HG03354 (cell line): ENCODE measurements at regions not wholly inside any gene's neighbourhood (a gene's known extent, or its start where the extent isn't known, plus 50 kb on each side); places are given as distances from the start of the nearest gene placed in this dataset.
"Not testable (repeated sequence)": the region's sequence is repeated elsewhere in the genome, so short reads cannot be mapped to it uniquely, and the experiment has no call there.

Experiments used
- ATAC-seq: cut with Tn5 transposase; IDR thresholded peaks from one replicate; pipeline ENCODE4 v1.9.1; 2021; ENCODE audit warnings: mild to moderate bottlenecking; ENCODE audit not compliant: unreplicated experiment, poor library complexity, severe bottlenecking

- no peak for ATAC-seq
These were observed 317.5 kb downstream of the TMX3 start for GRCh38 chr18:68397241-68398035.

GRCh38 chr18:68394705-68395104, 320.2 kb downstream of the TMX3 start:
- no peak for ATAC-seq

- ATAC-seq: no peak
These were observed 323.1 kb downstream of the TMX3 start for GRCh38 chr18:68391801-68392200.

- no peak for ATAC-seq
These were observed 327.7 kb downstream of the TMX3 start for GRCh38 chr18:68387246-68387645.

- not testable (repeated sequence) for ATAC-seq
These were observed 330.9 kb downstream of the TMX3 start for GRCh38 chr18:68383979-68384378.

GRCh38 chr18:68376926-68377325, 338.0 kb downstream of the TMX3 start:
- no peak for ATAC-seq

GRCh38 chr18:68362907-68363306, 352.0 kb downstream of the TMX3 start:
- no peak for ATAC-seq

GRCh38 chr18:68355637-68356036, 359.3 kb downstream of the TMX3 start:
- ATAC-seq: no peak

- ATAC-seq: no peak
These were observed 360.7 kb downstream of the TMX3 start for GRCh38 chr18:68354176-68354575.

GRCh38 chr18:68342039-68342659, 372.8 kb downstream of the TMX3 start:
- ATAC-seq: no peak

- ATAC-seq: no peak
These were observed 374.3 kb downstream of the TMX3 start for GRCh38 chr18:68340606-68341005.

GRCh38 chr18:68330658-68331057, 384.2 kb downstream of the TMX3 start:
- ATAC-seq: no peak

GRCh38 chr18:68323921-68324320, 391.0 kb downstream of the TMX3 start:
- no peak for ATAC-seq

- ATAC-seq: no peak
These were observed 398.3 kb downstream of the TMX3 start for GRCh38 chr18:68316636-68317035.

GRCh38 chr18:68314403-68314802, 400.5 kb downstream of the TMX3 start:
- no peak for ATAC-seq

- no peak for ATAC-seq
These were observed 413.5 kb downstream of the TMX3 start for GRCh38 chr18:68301441-68301840.

GRCh38 chr18:68299906-68300305, 415.0 kb downstream of the TMX3 start:
- ATAC-seq: no peak

GRCh38 chr18:68298330-68298729, 416.6 kb downstream of the TMX3 start:
- no peak for ATAC-seq

- no peak for ATAC-seq
These were observed 426.5 kb downstream of the TMX3 start for GRCh38 chr18:68288408-68288807.

GRCh38 chr18:68284236-68284780, 430.6 kb downstream of the TMX3 start:
- ATAC-seq: no peak

- ATAC-seq: no peak
These were observed 431.1 kb downstream of the TMX3 start for GRCh38 chr18:68283834-68284233.
